Pancreas (tissue), 10 donors: ENCODE measurements at regions not wholly inside any gene's neighbourhood (a gene's known extent, or its start where the extent isn't known, plus 50 kb on each side); places are given as distances from the start of the nearest gene placed in this dataset.

Experiments
- ATAC-seq, 4 donors: fragments of 200-7000 bp; cut with Tn5 transposase; one replicate each; pipeline versions ENCODE4 v1.8.0 to v1.9.1; 2020; ENCODE audit warnings: mild to moderate bottlenecking in 4 of 4, moderate library complexity in 4 of 4
- DNase-seq, 6 donors: peaks; one replicate each; pipeline ENCODE4 v3.0.0-alpha.2; 2020
- FAIRE-seq: peaks from 2 replicates; lab custom pipeline; 2012; peaks lifted over from hg19 to GRCh38; lab: Jason Lieb, UNC
- H3K27ac ChIP-seq, 4 donors: fragments of 200-600 bp; sonication (generic); 1 replicate in 3 of 4; 2 replicates in 1 of 4; pipeline versions ENCODE4 v1.5.0 to v1.8.0; 2020
- H3K27me3 ChIP-seq, 4 donors: fragments of 200-600 bp; one replicate each; pipeline ENCODE4 v1.8.0; 2021
- H3K36me3 ChIP-seq, 3 donors: fragments of 200-600 bp; sonication (generic) in 1 of 3; one replicate each; pipeline versions ENCODE4 v1.5.0 to v1.8.0; 2020 to 2021
- H3K4me1 ChIP-seq, 3 donors: fragments of 200-600 bp; one replicate each; pipeline ENCODE4 v1.8.0; 2021
- H3K4me3 ChIP-seq, 4 donors: fragments of 200-600 bp; sonication (generic) in 2 of 4; one replicate each; pipeline versions ENCODE4 v1.5.0 to v1.8.0; 2020 to 2021
- H3K9me3 ChIP-seq, 4 donors: fragments of 200-600 bp; one replicate each; pipeline ENCODE4 v1.8.0; 2021
- CTCF ChIP-seq, 4 donors: fragments of 200-600 bp; sonication (generic) in 3 of 4; IDR thresholded peaks; one replicate each; pipeline versions ENCODE4 v1.5.0 to v1.8.0; 2021; ENCODE audit warnings: antibody characterized with exemption in 4 of 4
- WGBS, 2 donors: extraction: QIAGEN DNeasy Blood & Tissue Kit; methylation state at CpG; one replicate each; pipeline ENCODE4 v1.1.7; 2013; 5-methylcytosine and 5-hydroxymethylcytosine counted together
- intact Hi-C, 3 donors: fragments of 100-400 bp; cut with DNase I; formaldehyde crosslinking; loops; one replicate each; pipeline versions ENCODE4 v1.11.1 to v1.14.2; 2022
- donor health status: healthy with polysubstance abuse.
- donor health status: DM: no; HTN: no; CAD: no; lungs with moderate emphysema.
- donor health status: DM: no; HTN: no; CAD: no.
- donor health status: control.
- donor health status: control.
- donor health status: Bipolar disorder and iron deficiency.
- donor health status: DM: yes; HTN: yes; CAD: no.
- donor health status: DM: no; HTN: no; CAD: no.
- donor health status: DM: no; HTN: no; CAD: no.
- donor health status: DM: yes; HTN: yes; CAD: no.

- DNase-seq (no peak), ATAC-seq (no peak), FAIRE-seq (no peak)
- Histone ChIP-seq H3K27me3 (no peaks in the 10 kb centered on the region), H3K9me3 (no peaks in the 10 kb centered on the region), H3K27ac (no peak overlapping the region), H3K4me1 (no peaks in the 10 kb centered on the region), H3K36me3 (no peaks in the 10 kb centered on the region), H3K4me3 (no peak overlapping the region)
- WGBS, 2 donors: 33 to 46% methylated on average over 2 of the region's 2 CpGs
- no peak for TF ChIP-seq CTCF (IDR thresholded peaks at IDR 0.05)
- intact Hi-C loops: no loop called here
Measured at GRCh38 chr2:18356676-18357075, 203.8 kb downstream of the RDH14 start.

GRCh38 chr2:18349421-18349820 is 211.0 kb downstream of the RDH14 start:
- intact Hi-C loops: no loop called here
- no peak for FAIRE-seq
- Histone ChIP-seq H3K9me3 (no peaks in the 10 kb centered on the region), H3K27ac (no peak overlapping the region), H3K4me1 (no peaks in the 10 kb centered on the region), H3K27me3 (no peaks in the 10 kb centered on the region), H3K36me3 (no peaks in the 10 kb centered on the region), H3K4me3 (no peak overlapping the region)
- no peak for ATAC-seq
- no peak for TF ChIP-seq CTCF (IDR thresholded peaks at IDR 0.05)
- DNase-seq: no peak
- 17 to 20% methylated on average over 1 of the region's 1 CpG for WGBS, 2 donors

- no peak for TF ChIP-seq CTCF (IDR thresholded peaks at IDR 0.05)
- Histone ChIP-seq H3K4me1 (no peaks in the 10 kb centered on the region), H3K4me3 (no peak overlapping the region), H3K27ac (no peak overlapping the region), H3K36me3 (no peaks in the 10 kb centered on the region), H3K9me3 (no peaks in the 10 kb centered on the region), H3K27me3 (no peaks in the 10 kb centered on the region)
- 77 to 90% methylated on average over 3 of the region's 3 CpGs for WGBS, 2 donors
- ATAC-seq: no peak
- intact Hi-C loops: no loop called here
- DNase-seq: no peak
- no peak for FAIRE-seq
Measured at GRCh38 chr2:18346874-18347273, 213.6 kb downstream of the RDH14 start.

GRCh38 chr2:18346344-18346743 is 214.1 kb downstream of the RDH14 start:
- no peaks in the 10 kb centered on the region for H3K36me3 ChIP-seq
- FAIRE-seq: no peak
- intact Hi-C loops: no loop called here
- TF ChIP-seq CTCF (IDR thresholded peaks at IDR 0.05): no peak
- H3K4me3 ChIP-seq: no peak overlapping the region
- H3K4me1 ChIP-seq: no peaks in the 10 kb centered on the region
- ATAC-seq: peak; percentile 43 to 69 (median 50)
- no peak for DNase-seq
- 62 to 63% methylated on average over 3 of the region's 3 CpGs for WGBS, 2 donors
- H3K27ac ChIP-seq: peak overlapping the region in 1 of 4 donors; percentile 4
- H3K9me3 ChIP-seq: no peaks in the 10 kb centered on the region
- H3K27me3 ChIP-seq: no peaks in the 10 kb centered on the region

- no peak overlapping the region for H3K4me3 ChIP-seq
- H3K27ac ChIP-seq: peak overlapping the region in 1 of 4 donors; percentile 4
- no peaks in the 10 kb centered on the region for H3K27me3 ChIP-seq
- WGBS, 2 donors: 68 to 76% methylated on average over 5 of the region's 5 CpGs
- intact Hi-C loops: no loop called here
- H3K9me3 ChIP-seq: no peaks in the 10 kb centered on the region
- TF ChIP-seq CTCF (IDR thresholded peaks at IDR 0.05): no peak
- DNase-seq: no peak
- peak in 3 of 4 donors; percentile 34 to 73 (median 54) for ATAC-seq
- FAIRE-seq: no peak
- no peaks in the 10 kb centered on the region for H3K4me1 ChIP-seq
- H3K36me3 ChIP-seq: no peaks in the 10 kb centered on the region
Measured at GRCh38 chr2:18345848-18346247, 214.6 kb downstream of the RDH14 start.
